ENCODE measurements at regions not wholly inside any gene's neighbourhood (a gene's known extent, or its start where the extent isn't known, plus 50 kb on each side); places are given as distances from the start of the nearest gene placed in this dataset.

- Mint-ChIP-seq H3K4me1 (ENCODE audit: low read depth, unreplicated experiment) (no peaks in the 10 kb centered on the region), H3K27ac (ENCODE audit: unreplicated experiment) (no peak overlapping the region), H3K27me3 (ENCODE audit: unreplicated experiment) (no peaks in the 10 kb centered on the region), H3K36me3 (ENCODE audit: unreplicated experiment) (no peaks in the 10 kb centered on the region), H3K4me3 (ENCODE audit: unreplicated experiment) (no peak overlapping the region), H3K9me3 (ENCODE audit: unreplicated experiment) (no peaks in the 10 kb centered on the region)
- TF ChIP-seq, protein P1, sequence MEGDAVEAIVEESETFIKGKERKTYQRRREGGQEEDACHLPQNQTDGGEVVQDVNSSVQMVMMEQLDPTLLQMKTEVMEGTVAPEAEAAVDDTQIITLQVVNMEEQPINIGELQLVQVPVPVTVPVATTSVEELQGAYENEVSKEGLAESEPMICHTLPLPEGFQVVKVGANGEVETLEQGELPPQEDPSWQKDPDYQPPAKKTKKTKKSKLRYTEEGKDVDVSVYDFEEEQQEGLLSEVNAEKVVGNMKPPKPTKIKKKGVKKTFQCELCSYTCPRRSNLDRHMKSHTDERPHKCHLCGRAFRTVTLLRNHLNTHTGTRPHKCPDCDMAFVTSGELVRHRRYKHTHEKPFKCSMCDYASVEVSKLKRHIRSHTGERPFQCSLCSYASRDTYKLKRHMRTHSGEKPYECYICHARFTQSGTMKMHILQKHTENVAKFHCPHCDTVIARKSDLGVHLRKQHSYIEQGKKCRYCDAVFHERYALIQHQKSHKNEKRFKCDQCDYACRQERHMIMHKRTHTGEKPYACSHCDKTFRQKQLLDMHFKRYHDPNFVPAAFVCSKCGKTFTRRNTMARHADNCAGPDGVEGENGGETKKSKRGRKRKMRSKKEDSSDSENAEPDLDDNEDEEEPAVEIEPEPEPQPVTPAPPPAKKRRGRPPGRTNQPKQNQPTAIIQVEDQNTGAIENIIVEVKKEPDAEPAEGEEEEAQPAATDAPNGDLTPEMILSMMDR (IDR thresholded peaks at IDR 0.05; ENCODE audit: partially characterized antibody, unreplicated experiment): no peak
- no peak for DNase-seq
Measured at GRCh38 chr5:143986516-143987212, 174.7 kb downstream of the HMHB1 start.

DNA sequence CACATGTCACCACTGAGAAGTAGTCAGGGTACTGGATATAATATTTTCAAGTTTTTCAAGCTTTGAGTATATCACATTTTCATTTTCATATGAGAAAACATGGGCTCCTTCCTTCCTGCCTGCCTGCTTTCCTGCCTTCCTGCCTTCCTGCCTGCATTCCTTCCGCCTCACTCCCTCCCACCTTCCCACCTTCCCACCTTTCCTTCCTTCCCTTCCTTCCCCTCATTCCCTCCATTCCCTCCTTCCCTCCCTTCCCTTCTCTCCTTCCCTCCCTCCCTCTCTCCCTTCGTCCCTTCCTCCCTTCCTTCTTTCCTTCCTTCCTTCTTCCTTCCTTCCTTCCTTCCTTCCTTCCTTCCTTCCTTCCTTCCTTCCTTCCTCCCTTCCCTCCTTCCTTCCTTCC, 175.3 kb downstream of the HMHB1 start:
- DNase-seq: no peak
- H3K4me3 Mint-ChIP-seq (ENCODE audit: unreplicated experiment): no peak overlapping the region
- H3K36me3 Mint-ChIP-seq (ENCODE audit: unreplicated experiment): no peaks in the 10 kb centered on the region
- TF ChIP-seq, protein P1 (IDR thresholded peaks at IDR 0.05; ENCODE audit: partially characterized antibody, unreplicated experiment): no peak
- no peaks in the 10 kb centered on the region for H3K9me3 Mint-ChIP-seq (ENCODE audit: unreplicated experiment)
- no peaks in the 10 kb centered on the region for H3K27me3 Mint-ChIP-seq (ENCODE audit: unreplicated experiment)
- no peaks in the 10 kb centered on the region for H3K4me1 Mint-ChIP-seq (ENCODE audit: low read depth, unreplicated experiment)
- H3K27ac Mint-ChIP-seq (ENCODE audit: unreplicated experiment): no peak overlapping the region

DNA sequence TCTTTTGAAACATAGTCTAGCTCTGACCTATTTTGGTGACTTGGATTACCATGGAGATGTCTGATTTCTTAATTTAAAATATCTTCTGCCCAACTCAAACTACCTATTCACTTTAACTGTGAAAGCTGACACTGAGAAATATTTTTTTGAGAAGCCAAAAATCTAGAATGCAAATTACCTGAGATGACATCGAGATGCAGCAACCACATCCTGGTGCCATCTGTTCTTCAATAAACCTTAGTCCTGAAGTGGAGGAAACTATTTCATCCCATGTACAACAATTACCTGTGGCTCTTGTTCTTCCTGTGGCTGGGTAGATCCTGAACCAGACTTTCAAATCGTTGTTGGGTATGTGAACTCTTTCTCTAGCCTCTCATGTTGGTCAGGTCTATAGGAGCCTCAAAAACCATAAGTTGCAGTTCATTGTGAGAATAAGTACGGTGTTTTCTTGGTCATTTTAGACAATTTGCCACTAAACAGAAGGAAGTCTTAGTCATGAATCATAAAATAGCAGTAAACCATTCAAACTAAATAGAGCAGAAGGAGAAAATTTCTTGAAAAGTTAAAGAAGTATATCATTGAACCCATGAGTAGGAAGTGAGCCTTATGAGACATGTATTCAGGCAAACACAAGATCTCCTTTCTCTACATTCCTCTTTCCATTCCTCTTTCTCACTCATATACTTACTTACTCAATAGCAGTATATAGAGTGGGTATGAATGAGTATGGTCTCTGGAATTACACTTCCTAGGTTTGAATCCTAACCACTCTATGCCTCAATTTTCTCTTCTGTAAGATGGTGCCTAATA, 176.0 kb downstream of the HMHB1 start:
- no peaks in the 10 kb centered on the region for H3K4me1 Mint-ChIP-seq (ENCODE audit: low read depth, unreplicated experiment)
- no peak overlapping the region for H3K27ac Mint-ChIP-seq (ENCODE audit: unreplicated experiment)
- no peak for DNase-seq
- TF ChIP-seq, protein P1 (IDR thresholded peaks at IDR 0.05; ENCODE audit: partially characterized antibody, unreplicated experiment): no peak
- H3K9me3 Mint-ChIP-seq (ENCODE audit: unreplicated experiment): no peaks in the 10 kb centered on the region
- H3K36me3 Mint-ChIP-seq (ENCODE audit: unreplicated experiment): no peaks in the 10 kb centered on the region
- H3K27me3 Mint-ChIP-seq (ENCODE audit: unreplicated experiment): no peaks in the 10 kb centered on the region
- H3K4me3 Mint-ChIP-seq (ENCODE audit: unreplicated experiment): no peak overlapping the region

GRCh38 chr5:143992496-143992895, 178.0 kb downstream of the YIPF5 start:
- TF ChIP-seq, protein P1 (IDR thresholded peaks at IDR 0.05; ENCODE audit: partially characterized antibody, unreplicated experiment): no peak
- Mint-ChIP-seq H3K4me3 (ENCODE audit: unreplicated experiment) (no peak overlapping the region), H3K4me1 (ENCODE audit: low read depth, unreplicated experiment) (no peaks in the 10 kb centered on the region), H3K9me3 (ENCODE audit: unreplicated experiment) (no peaks in the 10 kb centered on the region), H3K27me3 (ENCODE audit: unreplicated experiment) (no peaks in the 10 kb centered on the region), H3K27ac (ENCODE audit: unreplicated experiment) (no peak overlapping the region), H3K36me3 (ENCODE audit: unreplicated experiment) (no peaks in the 10 kb centered on the region)
- no peak for DNase-seq

- Mint-ChIP-seq H3K27me3 (ENCODE audit: unreplicated experiment) (no peaks in the 10 kb centered on the region), H3K27ac (ENCODE audit: unreplicated experiment) (no peak overlapping the region), H3K9me3 (ENCODE audit: unreplicated experiment) (peaks cover 1% of the 10 kb centered on the region), H3K36me3 (ENCODE audit: unreplicated experiment) (no peaks in the 10 kb centered on the region), H3K4me3 (ENCODE audit: unreplicated experiment) (no peak overlapping the region), H3K4me1 (ENCODE audit: low read depth, unreplicated experiment) (peaks cover 2% of the 10 kb centered on the region)
- no peak for DNase-seq
- TF ChIP-seq, protein P1 (IDR thresholded peaks at IDR 0.05; ENCODE audit: partially characterized antibody, unreplicated experiment): no peak
Measured at GRCh38 chr5:144002876-144003275, 167.6 kb downstream of the YIPF5 start.

Measured in glutamatergic neuron (in vitro differentiated cells).